OCI-M2 (cell line): ENCODE measurements at regions not wholly inside any gene's neighbourhood (a gene's known extent, or its start where the extent isn't known, plus 50 kb on each side); places are given as distances from the start of the nearest gene placed in this dataset.

Source experiments
- DNase-seq: peaks from one replicate; lab custom pipeline; 2025; ENCODE audit not compliant: unreplicated experiment; lab: John Stamatoyannopoulos, UW

DNA sequence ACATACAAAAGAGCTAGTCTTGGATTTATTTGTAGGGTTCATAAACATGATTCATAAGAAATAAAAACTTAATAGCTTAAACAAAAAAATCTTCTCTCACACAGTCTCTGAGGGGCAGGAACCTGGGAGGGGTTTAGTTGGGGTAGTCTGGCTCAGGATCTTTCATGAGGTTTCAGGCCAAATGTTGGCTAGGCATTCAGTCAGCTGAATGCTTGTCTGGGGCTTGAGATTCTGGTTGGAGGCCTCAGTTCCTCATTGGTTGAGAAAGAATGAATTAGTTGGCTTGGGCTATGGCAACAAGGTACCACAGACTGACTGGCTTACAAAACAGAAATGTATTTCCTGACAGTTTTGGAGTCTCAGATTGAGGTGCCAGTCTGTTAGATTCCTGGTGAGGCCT, 74.3 kb downstream of the ANKRD7 start:
- no peak for DNase-seq

- no peak for DNase-seq
Observed at GRCh38 chr7:118300177-118300576, 75.7 kb downstream of the ANKRD7 start.

DNA sequence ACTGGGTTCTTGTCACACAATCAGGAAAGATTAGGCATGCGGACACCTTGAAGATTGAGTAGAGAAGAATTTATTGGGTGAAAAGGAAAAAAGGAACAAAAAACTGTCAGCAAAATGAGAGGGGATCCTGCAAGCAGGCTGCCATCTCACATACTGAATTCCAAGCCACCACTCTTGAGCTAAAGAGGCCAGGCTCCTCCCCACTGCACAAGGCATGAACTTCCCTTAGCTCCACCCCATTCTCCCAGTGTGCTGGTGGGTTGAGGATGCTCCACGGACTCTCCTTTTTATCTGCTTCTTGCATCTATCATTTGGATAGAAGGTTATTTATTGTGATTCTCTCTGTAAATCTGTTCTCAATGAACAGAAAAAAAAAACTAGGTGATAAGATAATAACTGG, 79.6 kb downstream of the ANKRD7 start:
- DNase-seq = no peak

DNA sequence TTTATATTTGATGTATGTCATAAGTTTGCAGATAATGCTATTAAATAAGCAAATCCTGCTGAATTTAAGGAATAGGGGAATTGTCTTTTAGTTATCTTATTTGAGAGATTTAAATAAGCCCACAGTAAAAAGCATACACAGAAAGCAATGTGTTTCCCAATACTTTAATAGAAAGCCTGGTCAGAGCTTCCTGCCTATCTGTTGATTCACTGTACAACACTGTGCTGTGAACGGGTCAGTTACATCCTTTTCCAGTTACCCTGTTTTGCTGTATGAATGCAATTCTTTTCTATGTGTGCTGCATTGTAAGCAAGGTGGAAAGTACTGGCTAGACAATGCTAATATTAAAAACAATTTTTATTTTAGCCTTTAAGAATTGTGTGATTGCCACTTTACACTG, 81.2 kb downstream of the ANKRD7 start:
- no peak for DNase-seq

DNA sequence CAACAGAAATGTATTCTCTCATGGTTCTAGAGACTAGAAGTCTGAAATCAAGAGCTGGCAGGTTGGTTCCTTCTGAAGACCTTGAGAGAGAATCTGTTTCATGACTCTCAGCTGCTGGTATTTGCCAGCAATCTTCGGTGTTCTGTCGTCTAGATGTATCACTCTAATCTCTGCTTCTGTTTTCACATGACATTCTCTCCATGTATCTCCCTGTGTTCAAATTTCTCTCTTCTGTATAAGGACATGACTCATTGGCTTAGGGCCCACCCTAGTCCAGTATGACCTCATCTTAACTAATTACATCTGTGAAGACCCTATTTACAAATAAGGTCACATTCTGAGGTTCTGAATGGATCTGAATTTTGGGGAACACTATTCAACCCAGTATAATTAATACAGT, 82.3 kb downstream of the ANKRD7 start:
- DNase-seq = no peak

- DNase-seq = no peak
Observed at GRCh38 chr7:118311121-118311836, 86.8 kb downstream of the ANKRD7 start.

- no peak for DNase-seq
Observed at GRCh38 chr7:118312051-118312450, 87.5 kb downstream of the ANKRD7 start.

DNA sequence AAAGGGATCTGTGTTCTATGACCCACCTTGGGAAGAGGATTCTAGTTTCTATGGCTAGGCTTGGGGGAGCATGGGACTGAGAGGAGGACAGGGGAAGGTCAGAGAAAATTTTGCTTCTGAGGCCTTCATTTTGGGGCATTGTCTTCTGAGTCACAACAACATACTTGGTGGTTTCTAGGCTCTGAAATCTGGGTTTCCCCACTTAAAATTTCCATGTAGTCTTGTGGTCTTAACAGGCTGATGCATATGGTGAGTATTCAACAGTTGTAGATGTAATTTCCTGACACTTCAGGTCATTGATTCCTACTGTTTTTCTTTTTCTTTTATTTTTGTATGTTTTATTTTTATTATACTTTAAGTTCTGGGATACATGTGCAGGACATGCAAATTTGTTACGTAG, 88.5 kb downstream of the ANKRD7 start:
- no peak for DNase-seq

- DNase-seq = no peak
Observed at GRCh38 chr7:118324790-118325449, 100.4 kb downstream of the ANKRD7 start.

GRCh38 chr7:118325450-118325808, 100.9 kb downstream of the ANKRD7 start:
- DNase-seq = no peak

- no peak for DNase-seq
Observed at GRCh38 chr7:118327174-118327573, 102.7 kb downstream of the ANKRD7 start.

DNA sequence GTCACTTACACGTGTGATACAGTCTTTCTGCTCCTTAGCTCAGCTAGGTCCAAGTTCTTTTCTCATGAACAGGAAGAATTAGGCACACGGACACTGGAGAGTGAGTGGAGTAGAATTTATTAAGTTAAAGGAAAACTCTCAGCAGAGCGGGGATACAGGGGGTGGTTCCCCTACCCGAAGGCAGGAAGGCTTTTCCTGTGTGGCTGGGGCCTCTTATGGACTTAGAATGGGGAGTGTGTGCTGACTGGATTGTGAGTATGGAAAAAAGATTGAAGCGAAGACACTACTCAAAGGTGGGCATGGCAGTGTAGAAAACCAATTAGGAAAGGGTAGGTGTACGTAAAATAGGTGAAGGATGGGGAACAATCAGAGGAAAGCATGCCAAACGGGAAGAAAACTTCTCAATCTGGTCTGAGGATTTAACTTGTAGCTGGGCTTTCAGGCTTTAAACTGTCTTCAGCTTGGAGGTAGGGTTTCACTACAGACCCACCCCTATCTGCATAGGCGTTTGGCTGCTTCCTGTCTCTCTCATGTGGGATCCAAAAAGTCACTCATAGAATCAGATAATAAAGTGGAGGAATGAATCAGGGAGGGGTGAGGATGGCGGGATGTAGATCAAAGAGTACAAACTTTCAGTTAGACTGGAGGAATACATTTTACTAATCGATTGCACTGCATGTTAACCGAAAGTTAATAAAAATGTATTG, 104.2 kb downstream of the ANKRD7 start:
- no peak for DNase-seq

GRCh38 chr7:118330388-118330787, 105.9 kb downstream of the ANKRD7 start:
- no peak for DNase-seq

DNA sequence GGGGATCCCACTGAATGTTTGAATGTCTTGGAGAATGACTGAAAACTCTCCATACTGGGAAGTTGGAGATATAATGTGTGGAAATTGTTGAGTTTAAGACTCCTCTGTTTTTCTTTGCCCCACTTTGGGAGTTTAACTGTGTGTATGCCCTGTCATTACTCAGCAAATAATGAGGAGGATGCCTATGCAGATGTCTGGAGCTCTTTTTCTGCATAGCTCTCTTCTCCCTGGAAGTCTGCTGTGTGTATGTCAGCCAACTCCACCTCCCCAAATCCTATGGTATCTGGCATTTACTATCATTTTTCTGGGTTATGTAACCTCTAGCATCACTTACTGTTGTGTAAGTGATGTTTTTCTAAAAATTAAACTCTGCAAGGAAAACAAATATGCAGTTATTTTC, 122.2 kb downstream of the ANKRD7 start:
- no peak for DNase-seq

DNA sequence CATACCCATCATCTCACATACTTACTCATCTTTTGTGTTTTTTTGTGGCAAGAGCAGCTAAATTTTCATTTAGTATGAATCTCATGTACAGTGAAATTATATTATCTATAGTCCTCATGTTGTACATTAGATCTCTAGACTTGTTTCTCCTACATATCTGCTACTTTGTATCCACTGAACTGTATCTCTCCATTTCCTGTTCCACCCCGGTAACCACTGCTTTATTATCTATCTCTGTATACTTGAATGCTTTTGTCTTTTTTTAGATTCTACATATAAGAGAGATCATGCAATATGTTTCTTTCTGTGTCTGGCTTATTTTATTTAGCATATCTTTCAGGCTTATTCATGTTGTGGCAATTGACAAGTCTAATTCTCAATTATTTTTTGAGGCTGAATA, 125.1 kb downstream of the ANKRD7 start:
- DNase-seq = no peak

DNA sequence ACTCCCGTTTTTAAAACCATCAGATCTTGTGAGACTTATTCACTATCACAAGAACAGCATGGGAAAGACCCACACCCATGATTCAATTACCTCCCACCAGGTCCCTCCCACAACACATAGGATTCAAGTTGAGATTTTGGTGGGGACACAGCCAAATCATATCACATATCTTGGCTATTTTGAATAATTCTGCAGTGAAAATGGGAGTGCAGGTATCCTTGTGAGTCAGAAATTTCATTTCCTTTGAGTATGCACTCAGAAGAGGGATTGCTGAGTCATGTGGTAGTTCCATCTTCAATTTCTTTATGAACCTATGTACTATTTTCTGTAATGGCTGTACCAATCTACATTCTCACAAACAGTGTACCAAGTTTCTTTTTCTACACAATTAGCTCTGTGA, 125.8 kb downstream of the ANKRD7 start:
- DNase-seq = no peak

GRCh38 chr7:118352867-118353453, 128.5 kb downstream of the ANKRD7 start:
- peak; percentile 47 for DNase-seq

DNA sequence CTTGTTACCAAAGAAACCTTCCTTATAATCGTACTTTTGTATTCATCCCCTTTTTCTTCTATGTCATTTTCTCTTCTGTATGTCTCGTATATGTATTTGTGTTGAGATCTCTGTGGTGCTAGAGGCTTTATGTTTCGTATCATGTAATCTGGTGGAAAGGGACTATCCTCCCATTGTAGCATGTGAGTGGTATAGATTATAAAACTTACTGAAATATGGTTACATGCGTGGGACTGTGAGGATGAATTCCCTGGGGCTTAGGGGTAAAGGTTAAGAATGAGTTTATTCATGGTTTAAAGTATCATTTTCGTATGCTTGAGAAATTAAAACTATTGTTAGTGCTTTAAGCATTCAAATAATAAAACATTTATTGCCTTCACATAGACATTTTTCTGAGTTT, 141.9 kb downstream of the ANKRD7 start:
- no peak for DNase-seq

DNA sequence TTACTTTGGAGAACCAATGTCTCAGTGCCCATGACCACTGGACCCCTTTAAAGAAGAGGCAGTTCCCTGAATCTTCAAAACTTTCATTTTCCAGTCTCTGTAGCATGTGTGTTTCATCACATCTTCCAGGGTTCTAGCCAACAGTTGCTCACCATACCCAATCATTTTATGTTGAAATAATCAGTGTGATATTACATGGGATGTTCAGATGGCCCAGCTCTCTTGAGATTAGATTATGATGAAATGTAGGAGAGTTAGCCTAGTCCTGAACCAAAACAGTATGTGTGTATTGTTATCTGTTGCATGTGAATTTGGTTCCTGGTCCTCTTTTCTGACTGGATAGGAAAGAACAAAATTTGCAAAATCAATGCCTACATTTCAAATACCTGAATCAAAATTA, 144.5 kb downstream of the ANKRD7 start:
- DNase-seq = no peak

DNA sequence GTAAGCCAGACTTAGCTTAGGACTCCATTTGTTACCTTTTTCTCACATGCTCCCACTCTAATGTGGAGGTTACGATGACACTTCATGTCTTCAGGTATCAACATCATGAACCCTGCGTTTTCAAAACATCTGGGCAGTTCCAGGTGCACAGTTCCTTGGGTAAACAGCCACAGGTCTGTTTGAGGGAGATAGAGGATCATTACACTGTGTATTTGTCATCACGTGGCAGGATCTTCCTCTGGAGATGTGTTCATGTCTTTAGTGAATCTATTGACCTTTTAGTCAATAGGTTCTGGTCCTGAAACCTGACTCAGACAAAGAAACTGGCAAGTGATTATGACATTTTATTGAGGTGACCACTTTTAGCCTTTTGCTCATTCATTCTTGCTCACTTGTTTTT, 145.5 kb downstream of the ANKRD7 start:
- no peak for DNase-seq

DNA sequence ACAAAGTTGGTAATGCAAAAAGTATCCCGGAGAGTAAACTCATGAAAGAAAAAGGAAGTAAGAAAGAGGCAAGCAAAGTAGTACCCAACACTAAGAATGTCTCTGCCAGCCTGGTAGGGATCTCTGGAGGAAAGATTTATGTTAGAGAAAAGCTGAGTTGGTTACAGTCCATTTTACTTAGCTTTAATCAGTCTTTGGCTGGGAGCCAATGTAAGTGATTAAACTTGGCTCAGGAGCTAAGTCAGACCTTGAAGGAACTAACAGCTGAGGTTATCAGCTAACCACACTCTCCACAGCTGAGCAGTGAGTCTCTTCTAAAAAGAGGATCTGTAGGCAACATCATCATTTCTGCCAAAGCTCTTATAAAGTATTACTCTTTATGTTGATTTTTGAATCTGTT, 148.0 kb downstream of the ANKRD7 start:
- peak; percentile 78 for DNase-seq

- no peak for DNase-seq
Observed at GRCh38 chr7:118389629-118390028, 165.1 kb downstream of the ANKRD7 start.
